ENCODE measurements at regions not wholly inside any gene's neighbourhood (a gene's known extent, or its start where the extent isn't known, plus 50 kb on each side); places are given as distances from the start of the nearest gene placed in this dataset.

GRCh38 chr15:95987299-95987698, 343.2 kb upstream of the NR2F2 start:
- Mint-ChIP-seq H3K4me3 (no peak overlapping the region), H3K27ac (no peak overlapping the region), H3K4me1 (ENCODE audit: low read depth) (no peaks in the 10 kb centered on the region), H3K27me3 (peaks cover 16% of the 10 kb centered on the region), H3K36me3 (ENCODE audit: low read depth) (no peaks in the 10 kb centered on the region), H3K9me3 (no peaks in the 10 kb centered on the region)
- ChIA-PET POLR2A (no interaction called here), CTCF (no interaction called here)
- DNase-seq (peak; percentile 4), ATAC-seq (no peak)
- intact Hi-C loops (cut with micrococcal nuclease): no loop called here
- no peak for TF ChIP-seq CTCF (IDR thresholded peaks at IDR 0.05)

GRCh38 chr15:95987886-95988573, 342.5 kb upstream of the NR2F2 start:
- H3K9me3 Mint-ChIP-seq: no peaks in the 10 kb centered on the region
- DNase-seq (no peak), ATAC-seq (no peak)
- no peak overlapping the region for H3K27ac Mint-ChIP-seq
- POLR2A ChIA-PET: no interaction called here
- H3K36me3 Mint-ChIP-seq (ENCODE audit: low read depth): no peaks in the 10 kb centered on the region
- CTCF ChIA-PET: no interaction called here
- intact Hi-C loops (cut with micrococcal nuclease): no loop called here
- H3K4me1 Mint-ChIP-seq (ENCODE audit: low read depth): no peaks in the 10 kb centered on the region
- H3K27me3 Mint-ChIP-seq: peaks cover 16% of the 10 kb centered on the region
- no peak overlapping the region for H3K4me3 Mint-ChIP-seq
- no peak for TF ChIP-seq CTCF (IDR thresholded peaks at IDR 0.05)

GRCh38 chr15:95988574-95988887, 342.0 kb upstream of the NR2F2 start:
- intact Hi-C loops (cut with micrococcal nuclease): no loop called here
- DNase-seq (no peak), ATAC-seq (no peak)
- Mint-ChIP-seq H3K36me3 (ENCODE audit: low read depth) (no peaks in the 10 kb centered on the region), H3K27me3 (peaks cover 16% of the 10 kb centered on the region), H3K4me1 (ENCODE audit: low read depth) (no peaks in the 10 kb centered on the region), H3K4me3 (no peak overlapping the region), H3K27ac (no peak overlapping the region), H3K9me3 (no peaks in the 10 kb centered on the region)
- POLR2A ChIA-PET: no interaction called here
- CTCF ChIA-PET: no interaction called here
- TF ChIP-seq CTCF (IDR thresholded peaks at IDR 0.05): no peak

- ATAC-seq (no peak), DNase-seq (no peak)
- peaks cover 19% of the 10 kb centered on the region for H3K27me3 Mint-ChIP-seq
- intact Hi-C loops (cut with micrococcal nuclease): no loop called here
- no peak overlapping the region for H3K27ac Mint-ChIP-seq
- H3K4me3 Mint-ChIP-seq: no peak overlapping the region
- CTCF ChIA-PET: no interaction called here
- TF ChIP-seq CTCF (IDR thresholded peaks at IDR 0.05): no peak
- no peaks in the 10 kb centered on the region for H3K36me3 Mint-ChIP-seq (ENCODE audit: low read depth)
- POLR2A ChIA-PET: no interaction called here
- H3K9me3 Mint-ChIP-seq: no peaks in the 10 kb centered on the region
- no peaks in the 10 kb centered on the region for H3K4me1 Mint-ChIP-seq (ENCODE audit: low read depth)
Observed at GRCh38 chr15:95989392-95989791, 341.1 kb upstream of the NR2F2 start.

- no peak for ATAC-seq
- TF ChIP-seq CTCF (IDR thresholded peaks at IDR 0.05): no peak
- Mint-ChIP-seq H3K4me3 (no peak overlapping the region), H3K27me3 (peaks cover 31% of the 10 kb centered on the region), H3K36me3 (ENCODE audit: low read depth) (no peaks in the 10 kb centered on the region), H3K27ac (no peak overlapping the region), H3K4me1 (ENCODE audit: low read depth) (peaks cover 5% of the 10 kb centered on the region), H3K9me3 (no peaks in the 10 kb centered on the region)
- intact Hi-C loops (cut with micrococcal nuclease): no loop called here
- peak; percentile 31 for DNase-seq
- ChIA-PET POLR2A (no interaction called here), CTCF (no interaction called here)
Observed at GRCh38 chr15:95990833-95991232, 339.7 kb upstream of the NR2F2 start.

Measured in activated CD8-positive, alpha-beta T cell treated with anti-CD3 and anti-CD28 coated beads for 36 hours (primary cell).